H9 (cell line): ENCODE measurements at regions not wholly inside any gene's neighbourhood (a gene's known extent, or its start where the extent isn't known, plus 50 kb on each side); places are given as distances from the start of the nearest gene placed in this dataset.

Source experiments
- DNase-seq: peaks from one replicate; pipeline ENCODE4 v3.0.0-alpha.2; 2017
- H2AFZ ChIP-seq: one replicate; pipeline ENCODE4 v1.6.1; 2013; ENCODE audit warnings: mild to moderate bottlenecking, low read length, control low read depth, moderate library complexity
- H2AK5ac ChIP-seq: 2 replicates; pipeline ENCODE4 v1.6.1; 2013; ENCODE audit warnings: low read length, control low read depth, mixed read lengths; ENCODE audit not compliant: insufficient read length
- H2BK120ac ChIP-seq: one replicate; pipeline ENCODE4 v1.6.1; 2013; ENCODE audit warnings: low read depth, mild to moderate bottlenecking, low read length, control low read depth, inconsistent platforms; ENCODE audit not compliant: poor library complexity, severe bottlenecking
- H2BK12ac ChIP-seq: 2 replicates; pipeline ENCODE4 v1.6.1; 2013; ENCODE audit warnings: low read length, control low read depth, mixed read lengths, low read depth; ENCODE audit not compliant: insufficient read length
- H2BK15ac ChIP-seq: 2 replicates; pipeline ENCODE4 v1.6.1; 2013; ENCODE audit warnings: low read depth, low read length, control low read depth
- H2BK20ac ChIP-seq: one replicate; pipeline ENCODE4 v1.6.1; 2013; ENCODE audit warnings: low read depth, mild to moderate bottlenecking, low read length, control low read depth, inconsistent platforms; ENCODE audit not compliant: poor library complexity, severe bottlenecking
- H2BK5ac ChIP-seq: 2 replicates; pipeline ENCODE4 v1.6.1; 2013; ENCODE audit warnings: low read length, control low read depth, mixed read lengths; ENCODE audit not compliant: insufficient read length
- H3K14ac ChIP-seq: 2 replicates; pipeline ENCODE4 v1.6.1; 2013; ENCODE audit warnings: low read length, control low read depth; ENCODE audit not compliant: insufficient read depth
- H3K18ac ChIP-seq: 2 replicates; pipeline ENCODE4 v1.6.1; 2013; ENCODE audit warnings: low read depth, mild to moderate bottlenecking, mixed read lengths, low read length, control low read depth; ENCODE audit not compliant: insufficient read length
- H3K23ac ChIP-seq: 2 replicates; pipeline ENCODE4 v1.6.1; 2013; ENCODE audit warnings: low read length, control low read depth, mixed read lengths, low read depth; ENCODE audit not compliant: insufficient read length
- H3K23me2 ChIP-seq: 2 replicates; pipeline ENCODE4 v1.6.1; 2013; ENCODE audit warnings: low read depth, mild to moderate bottlenecking, mixed read lengths, low read length, control low read depth; ENCODE audit not compliant: insufficient read length, poor library complexity, severe bottlenecking
- H3K27ac ChIP-seq: 2 replicates; pipeline ENCODE4 v1.5.1; 2013; ENCODE audit warnings: low read length, control low read depth, mixed read lengths, low read depth; ENCODE audit not compliant: insufficient read length
- H3K27me3 ChIP-seq: 2 replicates; pipeline ENCODE4 v1.6.1; 2013; ENCODE audit warnings: low read length, control low read depth, inconsistent platforms; ENCODE audit not compliant: insufficient read depth
- H3K4ac ChIP-seq: 2 replicates; pipeline ENCODE4 v1.6.1; 2013; ENCODE audit warnings: low read depth, mild to moderate bottlenecking, control low read depth, inconsistent platforms, low read length, moderate library complexity
- H3K4me1 ChIP-seq: 2 replicates; pipeline ENCODE4 v1.6.1; 2013; ENCODE audit warnings: low read length, control low read depth, inconsistent platforms; ENCODE audit not compliant: insufficient read depth
- H3K4me2 ChIP-seq: 2 replicates; pipeline ENCODE4 v1.6.1; 2013; ENCODE audit warnings: low read length, control low read depth, mixed read lengths; ENCODE audit not compliant: insufficient read length, insufficient read depth
- H3K56ac ChIP-seq: 2 replicates; pipeline ENCODE4 v1.6.1; 2013; ENCODE audit warnings: low read depth, mild to moderate bottlenecking, mixed read lengths, low read length, control low read depth; ENCODE audit not compliant: insufficient read length
- H3K79me1 ChIP-seq: 2 replicates; pipeline ENCODE4 v1.6.1; 2013; ENCODE audit warnings: low read depth, mild to moderate bottlenecking, moderate library complexity, low read length, control low read depth, inconsistent platforms; ENCODE audit not compliant: insufficient read depth, poor library complexity, severe bottlenecking
- H3K79me2 ChIP-seq: 2 replicates; pipeline ENCODE4 v1.6.1; 2013; ENCODE audit warnings: low read length, control low read depth, inconsistent platforms; ENCODE audit not compliant: insufficient read depth
- H3K9ac ChIP-seq: 2 replicates; pipeline ENCODE4 v1.6.1; 2013; ENCODE audit warnings: low read length, control low read depth, mixed read lengths; ENCODE audit not compliant: insufficient read length; ENCODE audit errors: extremely low read depth
- H3K9me3 ChIP-seq: one replicate; pipeline ENCODE4 v1.6.1; 2013; ENCODE audit warnings: low read depth, low read length, inconsistent platforms; ENCODE audit not compliant: control insufficient read depth
- H3T11ph ChIP-seq: one replicate; pipeline ENCODE4 v1.6.1; 2013; ENCODE audit warnings: mild to moderate bottlenecking, low read length, control low read depth, inconsistent platforms
- H4K20me1 ChIP-seq: one replicate; pipeline ENCODE4 v1.6.1; 2013; ENCODE audit not compliant: control insufficient read depth, insufficient read length, insufficient read depth
- H4K5ac ChIP-seq: 2 replicates; pipeline ENCODE4 v1.6.1; 2013; ENCODE audit warnings: low read depth, mild to moderate bottlenecking, mixed read lengths, low read length, control low read depth; ENCODE audit not compliant: insufficient read length
- H4K8ac ChIP-seq: replicated peaks from 2 replicates; pipeline ENCODE4 v1.6.1; 2013; ENCODE audit warnings: low read length, control low read depth, mixed read lengths, low read depth; ENCODE audit not compliant: insufficient read length
- H4K91ac ChIP-seq: 2 replicates; pipeline ENCODE4 v1.6.1; 2013; ENCODE audit warnings: low read depth, mild to moderate bottlenecking, moderate library complexity, mixed read lengths, low read length, control low read depth; ENCODE audit not compliant: insufficient read length
- H3K27ac Mint-ChIP-seq, 3 experiments: 2 replicates in 2 of 3; 3 replicates in 1 of 3; pipeline ENCODE4 v1.8.0; 2020 to 2021; ENCODE audit warnings: mixed read lengths in 3 of 3, mild to moderate bottlenecking in 1 of 3, moderate library complexity in 1 of 3
- H3K27me3 Mint-ChIP-seq: 2 replicates; pipeline ENCODE4 v1.8.0; 2021; ENCODE audit warnings: low read depth, mild to moderate bottlenecking, moderate library complexity, mixed read lengths
- H3K36me3 Mint-ChIP-seq, 3 experiments: 2 replicates in 2 of 3; 3 replicates in 1 of 3; pipeline ENCODE4 v1.8.0; 2020 to 2021; ENCODE audit warnings: low read depth in 3 of 3, mixed read lengths in 3 of 3; ENCODE audit not compliant: insufficient read depth in 1 of 3
- H3K4me1 Mint-ChIP-seq, 2 experiments: 2 replicates each; pipeline ENCODE4 v1.8.0; 2020; ENCODE audit warnings: mixed read lengths in 2 of 2
- H3K4me3 Mint-ChIP-seq, 2 experiments: 2 replicates in 1 of 2; 3 replicates in 1 of 2; pipeline ENCODE4 v1.8.0; 2020 to 2021; ENCODE audit warnings: mild to moderate bottlenecking in 2 of 2, mixed read lengths in 2 of 2, moderate library complexity in 1 of 2
- H3K9me3 Mint-ChIP-seq, 2 experiments: 2 replicates in 1 of 2; 3 replicates in 1 of 2; pipeline ENCODE4 v1.8.0; 2020; ENCODE audit warnings: mild to moderate bottlenecking in 2 of 2, mixed read lengths in 2 of 2, moderate library complexity in 1 of 2
- WGBS: extraction: QIAGEN DNeasy Blood & Tissue Kit; methylation state at CpG from one replicate; pipeline ENCODE4 v1.1.7; 2013; ENCODE audit warnings: missing lambda C conversion rate, low lambda C conversion rate, mixed read lengths; ENCODE audit not compliant: insufficient read length; ENCODE audit errors: extremely low coverage; 5-methylcytosine and 5-hydroxymethylcytosine counted together
- TF ChIP-seq, protein P1 (sequence below): fragments of 200-600 bp; sonication (generic); conservative IDR thresholded peaks from 3 replicates; pipeline ENCODE4 v1.8.0; 2021; ENCODE audit warnings: antibody characterized with exemption, mild to moderate bottlenecking

DNA sequence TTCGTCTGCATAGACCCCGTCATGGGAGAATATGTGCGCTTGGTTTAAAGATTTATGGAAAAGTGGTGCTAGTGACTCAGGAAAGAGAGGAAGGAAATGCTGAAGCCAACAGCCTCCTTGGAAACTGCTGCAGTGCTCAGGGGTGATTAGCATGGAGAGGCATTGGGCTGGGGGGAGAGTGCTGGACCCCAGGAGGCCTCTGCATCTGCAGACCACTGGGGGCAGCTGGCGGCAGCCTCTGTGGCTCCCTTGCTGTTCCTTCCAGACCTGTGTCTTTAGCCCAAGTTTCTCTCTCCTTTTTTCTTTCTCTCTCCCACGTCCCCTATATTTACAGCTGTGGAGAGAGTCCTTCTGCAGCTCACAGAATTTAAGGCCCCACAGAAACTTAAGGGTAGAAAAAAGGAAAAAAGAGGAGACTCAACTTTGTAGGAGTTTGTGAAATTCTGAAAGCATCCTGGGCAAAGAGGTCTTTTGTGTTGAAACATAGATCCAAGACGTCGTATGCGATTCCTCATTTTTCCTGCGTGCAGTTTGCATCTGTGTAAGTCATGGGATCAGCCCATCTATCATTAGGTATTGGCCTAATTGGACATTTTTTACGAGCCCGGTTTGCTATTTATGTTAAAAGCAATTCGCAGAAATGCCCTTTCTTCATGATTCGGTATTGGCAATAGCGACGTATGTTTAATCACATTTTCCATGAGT is 116.2 kb upstream of the ZNF536 start:
- no peak overlapping the region for H3K4me2 ChIP-seq
- peak overlapping the region in 2 of 3 experiments; percentile 13 to 38; a peak in 3 of 7 replicates for H3K27ac Mint-ChIP-seq
- H3K4me1 ChIP-seq: peaks cover 3% of the 10 kb centered on the region; the same call in 1 of the 2 replicates

More for the DNA sequence above, 116.2 kb upstream of the ZNF536 start:
- H3K56ac ChIP-seq: no peak overlapping the region
- H2AK5ac ChIP-seq: no peak overlapping the region
- no peak overlapping the region for H2BK120ac ChIP-seq
- no peak overlapping the region for H2BK12ac ChIP-seq
- H3K27me3 ChIP-seq: no peaks in the 10 kb centered on the region
- no peak overlapping the region for H3K9ac ChIP-seq
- peak; percentile 64 for DNase-seq
- no peak overlapping the region for H2BK20ac ChIP-seq
- no peak overlapping the region for H4K5ac ChIP-seq
- H3K9me3 ChIP-seq: no peaks in the 10 kb centered on the region
- no CpG with 5 or more reads among the region's 15 CpGs for WGBS
- no peak overlapping the region for H3K18ac ChIP-seq
- Mint-ChIP-seq H3K4me1 (peaks cover 40 to 43% of the 10 kb centered on the region in 2 experiments), H3K9me3 (no peaks in the 10 kb centered on the region), H3K27me3 (peaks cover 6% of the 10 kb centered on the region), H3K4me3 (peak overlapping the region in 1 of 2 experiments; percentile 8; a peak in 1 of 5 replicates), H3K36me3 (no peaks in the 10 kb centered on the region)
- H3K27ac ChIP-seq: no peak overlapping the region
- H3K14ac ChIP-seq: no peak overlapping the region
- no peak overlapping the region for H3K4ac ChIP-seq
- no peak overlapping the region for H4K8ac ChIP-seq
- no peak overlapping the region for H2BK15ac ChIP-seq
- no peak overlapping the region for H3T11ph ChIP-seq
- H3K79me2 ChIP-seq: no peaks in the 10 kb centered on the region
- H4K91ac ChIP-seq: no peak overlapping the region
- H2BK5ac ChIP-seq: no peak overlapping the region
- H3K79me1 ChIP-seq: no peaks in the 10 kb centered on the region
- H4K20me1 ChIP-seq: no peaks in the 10 kb centered on the region
- H3K23ac ChIP-seq: no peak overlapping the region
- H2AFZ ChIP-seq: no peak overlapping the region
- no peaks in the 10 kb centered on the region for H3K23me2 ChIP-seq
- TF ChIP-seq, protein P1, sequence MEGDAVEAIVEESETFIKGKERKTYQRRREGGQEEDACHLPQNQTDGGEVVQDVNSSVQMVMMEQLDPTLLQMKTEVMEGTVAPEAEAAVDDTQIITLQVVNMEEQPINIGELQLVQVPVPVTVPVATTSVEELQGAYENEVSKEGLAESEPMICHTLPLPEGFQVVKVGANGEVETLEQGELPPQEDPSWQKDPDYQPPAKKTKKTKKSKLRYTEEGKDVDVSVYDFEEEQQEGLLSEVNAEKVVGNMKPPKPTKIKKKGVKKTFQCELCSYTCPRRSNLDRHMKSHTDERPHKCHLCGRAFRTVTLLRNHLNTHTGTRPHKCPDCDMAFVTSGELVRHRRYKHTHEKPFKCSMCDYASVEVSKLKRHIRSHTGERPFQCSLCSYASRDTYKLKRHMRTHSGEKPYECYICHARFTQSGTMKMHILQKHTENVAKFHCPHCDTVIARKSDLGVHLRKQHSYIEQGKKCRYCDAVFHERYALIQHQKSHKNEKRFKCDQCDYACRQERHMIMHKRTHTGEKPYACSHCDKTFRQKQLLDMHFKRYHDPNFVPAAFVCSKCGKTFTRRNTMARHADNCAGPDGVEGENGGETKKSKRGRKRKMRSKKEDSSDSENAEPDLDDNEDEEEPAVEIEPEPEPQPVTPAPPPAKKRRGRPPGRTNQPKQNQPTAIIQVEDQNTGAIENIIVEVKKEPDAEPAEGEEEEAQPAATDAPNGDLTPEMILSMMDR: peak; percentile 43; the same call in 2 of the 3 replicates
